Tibial nerve (tissue), 4 donors: ENCODE measurements at regions not wholly inside any gene's neighbourhood (a gene's known extent, or its start where the extent isn't known, plus 50 kb on each side); places are given as distances from the start of the nearest gene placed in this dataset.

Experiments
- DNase-seq, 2 donors: peaks; one replicate each; pipeline ENCODE4 v3.0.0-alpha.2; 2019; ENCODE audit warnings: low spot score in 2 of 2
- H3K27ac ChIP-seq, 4 donors: fragments of 200-600 bp; sonication (generic) in 3 of 4; one replicate each; pipeline ENCODE4 v1.5.1; 2017 to 2019; ENCODE audit warnings: mild to moderate bottlenecking in 1 of 4
- H3K27me3 ChIP-seq, 2 donors: fragments of 200-600 bp; sonication (generic) in 1 of 2; one replicate each; pipeline versions ENCODE4 v1.5.1 to v1.6.0; 2017 to 2019
- H3K36me3 ChIP-seq, 3 donors: fragments of 200-600 bp; sonication (generic); one replicate each; pipeline ENCODE4 v1.5.1; 2018 to 2019
- H3K4me1 ChIP-seq, 4 donors: fragments of 200-600 bp; sonication (generic) in 3 of 4; one replicate each; pipeline ENCODE4 v1.5.1; 2017 to 2019
- H3K4me3 ChIP-seq, 4 donors: fragments of 200-600 bp; sonication (generic) in 3 of 4; one replicate each; pipeline ENCODE4 v1.5.1; 2017 to 2019; ENCODE audit warnings: mild to moderate bottlenecking in 1 of 4, moderate library complexity in 1 of 4
- H3K9me3 ChIP-seq, 4 donors: fragments of 200-600 bp; sonication (generic) in 3 of 4; one replicate each; pipeline ENCODE4 v1.5.1; 2017 to 2019
- CTCF ChIP-seq, 5 experiments: fragments of 200-600 bp in 3 of 5; fragments of 450-650 bp in 2 of 5; sonication (generic) in 3 of 5; IDR thresholded peaks; one replicate each; pipeline ENCODE4 v1.5.1; 2016 to 2019; ENCODE audit warnings: antibody characterized with exemption in 5 of 5, mild to moderate bottlenecking in 3 of 5, moderate library complexity in 2 of 5
- EP300 ChIP-seq, 2 donors: sonication (generic); formaldehyde crosslinking; IDR thresholded peaks; one replicate each; pipeline ENCODE4 v1.6.1; 2017; ENCODE audit warnings: antibody characterized with exemption in 2 of 2, mild to moderate bottlenecking in 1 of 2
- POLR2A ChIP-seq, 2 donors: fragments of 450-650 bp; IDR thresholded peaks; one replicate each; pipeline ENCODE4 v1.6.1; 2017; ENCODE audit warnings: antibody characterized with exemption in 2 of 2, mild to moderate bottlenecking in 2 of 2, moderate library complexity in 2 of 2
- whole genome bisulfite sequencing, 2 donors: methylation state at CpG; one replicate each; pipeline ENCODE4 v1.1.5; 2018; 5-methylcytosine and 5-hydroxymethylcytosine counted together

- WGBS, 2 donors: 49 to 55% methylated on average over 5 of the region's 5 CpGs
- no peaks in the 10 kb centered on the region for H3K9me3 ChIP-seq
- no peak for DNase-seq
Measured at GRCh38 chr12:115062741-115063140, 378.8 kb upstream of the TBX3 start.

DNA sequence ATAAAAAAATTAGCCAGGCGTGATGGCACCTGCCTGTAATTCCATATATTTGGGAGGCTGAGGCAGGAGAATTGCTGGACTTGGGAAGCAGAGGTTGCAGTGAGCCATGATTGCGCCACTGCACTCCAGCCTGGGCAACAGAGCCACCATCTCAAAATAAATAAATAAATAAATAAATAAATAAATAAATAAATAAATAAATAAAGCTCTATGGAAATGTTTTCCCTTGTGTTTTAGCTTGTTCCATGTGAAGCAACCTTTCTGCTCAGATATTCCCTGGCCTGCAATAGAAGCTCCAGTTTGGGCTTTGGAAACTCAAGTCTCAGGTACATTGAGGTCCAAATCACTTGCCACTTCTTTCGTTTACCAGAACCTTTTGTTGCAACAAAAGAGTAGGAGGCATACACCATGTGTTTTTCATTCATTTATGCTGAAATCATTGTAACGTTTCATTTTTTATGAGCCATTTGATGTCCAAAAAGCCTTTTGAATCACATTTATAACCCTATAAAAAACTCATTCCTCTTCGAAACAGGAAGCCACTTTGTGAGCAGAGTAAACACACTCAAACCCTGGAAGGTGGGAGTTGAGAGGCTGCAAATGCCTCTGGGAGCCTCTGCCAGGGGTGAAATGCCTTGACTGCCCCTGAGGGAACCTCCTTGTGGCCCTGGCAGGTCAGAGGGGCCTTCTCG is 376.6 kb upstream of the TBX3 start:
- 70 to 71% methylated on average over 6 of the region's 6 CpGs for WGBS, 2 donors
- no peak overlapping the region for H3K27ac ChIP-seq
- no peaks in the 10 kb centered on the region for H3K36me3 ChIP-seq
- H3K4me1 ChIP-seq: no peaks in the 10 kb centered on the region
- TF ChIP-seq EP300 (IDR thresholded peaks at IDR 0.05): no peak
- no peak for TF ChIP-seq CTCF (IDR thresholded peaks at IDR 0.05)
- no peak for TF ChIP-seq POLR2A (IDR thresholded peaks at IDR 0.05)
- no peak overlapping the region for H3K4me3 ChIP-seq
- no peaks in the 10 kb centered on the region for H3K9me3 ChIP-seq
- no peaks in the 10 kb centered on the region for H3K27me3 ChIP-seq
- no peak for DNase-seq

More at GRCh38 chr12:115062741-115063140, 378.8 kb upstream of the TBX3 start:
- no peaks in the 10 kb centered on the region for H3K36me3 ChIP-seq
- TF ChIP-seq EP300 (IDR thresholded peaks at IDR 0.05) (no peak), POLR2A (IDR thresholded peaks at IDR 0.05) (no peak), CTCF (IDR thresholded peaks at IDR 0.05) (no peak)
- H3K27ac ChIP-seq: no peak overlapping the region
- no peaks in the 10 kb centered on the region for H3K27me3 ChIP-seq
- no peak overlapping the region for H3K4me3 ChIP-seq
- H3K4me1 ChIP-seq: no peaks in the 10 kb centered on the region

- 45 to 63% methylated on average over 1 of the region's 1 CpG for WGBS, 2 donors
- no peak for DNase-seq
- H3K27ac ChIP-seq: no peak overlapping the region
- H3K4me1 ChIP-seq: no peaks in the 10 kb centered on the region
- H3K9me3 ChIP-seq: no peaks in the 10 kb centered on the region
- no peak overlapping the region for H3K4me3 ChIP-seq
- no peaks in the 10 kb centered on the region for H3K36me3 ChIP-seq
- no peak for TF ChIP-seq POLR2A (IDR thresholded peaks at IDR 0.05)
- TF ChIP-seq CTCF (IDR thresholded peaks at IDR 0.05): no peak
- no peak for TF ChIP-seq EP300 (IDR thresholded peaks at IDR 0.05)
- H3K27me3 ChIP-seq: no peaks in the 10 kb centered on the region
Measured at GRCh38 chr12:115057445-115057844, 373.5 kb upstream of the TBX3 start.

GRCh38 chr12:115051378-115051777 is 367.4 kb upstream of the TBX3 start:
- TF ChIP-seq EP300 (IDR thresholded peaks at IDR 0.05) (no peak), CTCF (IDR thresholded peaks at IDR 0.05) (no peak), POLR2A (IDR thresholded peaks at IDR 0.05) (no peak)
- no peak overlapping the region for H3K27ac ChIP-seq
- H3K9me3 ChIP-seq: no peaks in the 10 kb centered on the region
- WGBS, 2 donors: 40 to 55% methylated on average over 5 of the region's 5 CpGs
- no peaks in the 10 kb centered on the region for H3K4me1 ChIP-seq
- no peak overlapping the region for H3K4me3 ChIP-seq
- DNase-seq: no peak
- H3K36me3 ChIP-seq: no peaks in the 10 kb centered on the region
- no peaks in the 10 kb centered on the region for H3K27me3 ChIP-seq

DNA sequence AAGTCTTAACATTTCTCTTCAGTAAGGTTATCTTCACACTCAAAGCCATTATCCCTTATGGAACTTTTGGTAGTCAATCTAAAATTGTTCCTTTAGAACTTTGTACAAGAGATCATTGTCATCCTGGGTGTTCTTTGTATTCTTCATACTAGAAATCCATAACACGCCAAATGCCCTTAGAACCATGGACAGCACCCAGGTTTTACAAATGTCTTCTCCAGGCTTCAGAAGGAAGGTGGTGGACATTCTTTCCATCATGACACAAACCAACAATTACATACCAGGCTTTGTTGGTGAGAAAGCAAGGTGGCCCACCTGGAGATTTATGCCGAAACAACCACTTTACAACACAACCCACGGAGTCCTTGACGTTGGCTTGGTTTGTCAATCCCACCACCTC is 365.6 kb upstream of the TBX3 start:
- Histone ChIP-seq H3K27ac (no peak overlapping the region), H3K4me3 (no peak overlapping the region), H3K36me3 (no peaks in the 10 kb centered on the region), H3K4me1 (no peaks in the 10 kb centered on the region), H3K9me3 (no peaks in the 10 kb centered on the region), H3K27me3 (no peaks in the 10 kb centered on the region)
- no peak for TF ChIP-seq EP300 (IDR thresholded peaks at IDR 0.05)
- TF ChIP-seq CTCF (IDR thresholded peaks at IDR 0.05): no peak
- TF ChIP-seq POLR2A (IDR thresholded peaks at IDR 0.05): no peak
- WGBS, 2 donors: 92 to 95% methylated on average over 4 of the region's 4 CpGs
- no peak for DNase-seq
